Stimulated activated naive B cell treated with anti-CD40 and anti-IgM and Interleukin-4, amounts not matched to agents 10 μg/mL and 1 μg/mL and 100 μg/mL, for 72 hours (primary cell): ENCODE measurements at regions not wholly inside any gene's neighbourhood (a gene's known extent, or its start where the extent isn't known, plus 50 kb on each side); places are given as distances from the start of the nearest gene placed in this dataset.
A peak's percentile ranks its signal among the peaks of the same experiment; 100 is the strongest.

Source experiments
- ATAC-seq, 2 donors: fragments of 150-1000 bp; cut with Tn5 transposase; replicated peaks; 2 replicates each; pipeline ENCODE4 v1.10.0; 2021; ENCODE audit warnings: moderate library complexity in 1 of 2
- DNase-seq: peaks from one replicate; pipeline ENCODE4 v3.0.0; 2021
- H3K27ac Mint-ChIP-seq: one replicate; pipeline ENCODE4 v1.8.0; 2022; ENCODE audit warnings: mild to moderate bottlenecking, mixed read lengths
- H3K27me3 Mint-ChIP-seq, 2 donors: one replicate each; pipeline ENCODE4 v1.8.0; 2022; ENCODE audit warnings: mixed read lengths in 2 of 2
- H3K36me3 Mint-ChIP-seq, 2 donors: one replicate each; pipeline ENCODE4 v1.8.0; 2022; ENCODE audit warnings: mixed read lengths in 2 of 2, mild to moderate bottlenecking in 1 of 2
- H3K4me1 Mint-ChIP-seq, 2 donors: one replicate each; pipeline ENCODE4 v1.8.0; 2022; ENCODE audit warnings: mixed read lengths in 2 of 2, mild to moderate bottlenecking in 1 of 2
- H3K4me3 Mint-ChIP-seq, 2 donors: one replicate each; pipeline ENCODE4 v1.8.0; 2022; ENCODE audit warnings: mild to moderate bottlenecking in 2 of 2, mixed read lengths in 2 of 2, moderate library complexity in 1 of 2
- H3K9me3 Mint-ChIP-seq, 2 donors: one replicate each; pipeline ENCODE4 v1.8.0; 2022; ENCODE audit warnings: mixed read lengths in 2 of 2, mild to moderate bottlenecking in 1 of 2

- Mint-ChIP-seq H3K27me3 (peaks cover 32 to 38% of the 10 kb centered on the region in 2 donors), H3K36me3 (no peaks in the 10 kb centered on the region), H3K27ac (peak overlapping the region; percentile 15), H3K9me3 (peaks cover 12% of the 10 kb centered on the region in 2 donors), H3K4me1 (no peaks in the 10 kb centered on the region), H3K4me3 (no peak overlapping the region)
- DNase-seq, result no peak
- no peak for ATAC-seq
Measured at GRCh38 chr14:103198131-103199105, 75.2 kb downstream of the TNFAIP2 start.

GRCh38 chr14:103199124-103199523, 75.9 kb downstream of the TNFAIP2 start:
- Mint-ChIP-seq H3K9me3 (peaks cover 17 to 18% of the 10 kb centered on the region in 2 donors), H3K4me1 (no peaks in the 10 kb centered on the region), H3K4me3 (no peak overlapping the region), H3K36me3 (peaks cover 0 to 5% of the 10 kb centered on the region in 2 donors), H3K27me3 (peaks cover 38 to 39% of the 10 kb centered on the region in 2 donors), H3K27ac (no peak overlapping the region)
- DNase-seq (no peak), ATAC-seq (no peak)

DNA sequence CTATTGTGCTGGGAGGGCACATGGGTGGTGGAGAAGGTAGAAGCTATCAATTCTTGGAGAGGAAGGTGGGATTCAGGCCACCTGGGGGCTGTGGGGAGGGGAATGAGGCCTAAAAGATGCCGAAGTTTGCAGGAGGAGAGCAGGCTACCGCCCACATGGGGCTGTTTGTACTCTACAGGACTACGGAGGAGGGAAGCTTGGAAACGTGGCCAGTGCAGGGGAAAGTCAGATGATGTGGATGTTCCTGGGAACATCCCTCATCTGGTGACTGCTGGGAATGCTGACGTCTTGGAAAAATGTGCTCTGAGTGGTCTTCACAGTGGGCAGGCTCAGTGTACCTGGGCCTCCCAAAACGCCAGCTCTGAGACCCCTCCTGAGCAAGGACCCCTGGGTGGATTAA, 78.5 kb downstream of the TNFAIP2 start:
- H3K4me3 Mint-ChIP-seq, result no peak overlapping the region
- ATAC-seq (no peak), DNase-seq (no peak)
- H3K27ac Mint-ChIP-seq, result no peak overlapping the region
- no peaks in the 10 kb centered on the region for H3K4me1 Mint-ChIP-seq
- H3K27me3 Mint-ChIP-seq, result peaks cover 29 to 34% of the 10 kb centered on the region in 2 donors
- peaks cover 29 to 31% of the 10 kb centered on the region in 2 donors for H3K9me3 Mint-ChIP-seq
- H3K36me3 Mint-ChIP-seq, result peaks cover 4 to 11% of the 10 kb centered on the region in 2 donors

DNA sequence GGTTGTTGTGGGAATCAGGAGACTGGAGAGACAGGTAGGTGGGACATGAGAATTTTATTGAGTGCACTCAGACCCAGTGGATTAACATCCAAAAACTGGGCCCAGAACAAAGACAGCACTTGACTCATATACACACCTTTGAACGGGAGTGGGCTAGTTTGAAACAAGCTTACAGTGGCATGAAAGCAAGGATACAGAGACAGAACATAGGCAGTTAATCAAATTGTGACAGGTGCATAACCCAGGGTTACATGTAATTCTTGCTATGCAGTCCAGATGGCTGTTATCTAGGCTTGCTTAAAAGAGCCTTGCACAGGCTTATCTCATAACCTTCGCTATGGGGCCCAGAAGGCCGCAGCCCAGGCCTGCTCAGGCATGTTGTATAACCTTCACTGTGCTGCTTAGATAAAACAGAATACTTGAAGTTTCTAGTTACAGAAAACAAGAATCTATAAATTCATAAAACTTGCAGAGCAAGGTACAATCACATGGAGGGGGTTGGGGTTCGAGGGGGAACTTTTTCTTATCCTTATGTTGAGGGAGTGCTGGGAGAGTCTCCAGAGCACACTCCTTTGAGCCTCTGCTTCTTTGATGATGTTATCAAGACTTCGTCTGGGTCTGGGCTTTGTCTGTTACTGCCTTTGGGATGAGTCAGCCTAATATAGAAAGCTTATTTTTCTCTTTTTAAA, 81.7 kb downstream of the TNFAIP2 start:
- ATAC-seq (no peak), DNase-seq (no peak)
- Mint-ChIP-seq H3K4me3 (no peak overlapping the region), H3K27ac (no peak overlapping the region), H3K9me3 (peaks cover 29 to 31% of the 10 kb centered on the region in 2 donors), H3K4me1 (no peaks in the 10 kb centered on the region), H3K27me3 (peaks cover 31 to 51% of the 10 kb centered on the region in 2 donors), H3K36me3 (peaks cover 5 to 11% of the 10 kb centered on the region in 2 donors)

DNA sequence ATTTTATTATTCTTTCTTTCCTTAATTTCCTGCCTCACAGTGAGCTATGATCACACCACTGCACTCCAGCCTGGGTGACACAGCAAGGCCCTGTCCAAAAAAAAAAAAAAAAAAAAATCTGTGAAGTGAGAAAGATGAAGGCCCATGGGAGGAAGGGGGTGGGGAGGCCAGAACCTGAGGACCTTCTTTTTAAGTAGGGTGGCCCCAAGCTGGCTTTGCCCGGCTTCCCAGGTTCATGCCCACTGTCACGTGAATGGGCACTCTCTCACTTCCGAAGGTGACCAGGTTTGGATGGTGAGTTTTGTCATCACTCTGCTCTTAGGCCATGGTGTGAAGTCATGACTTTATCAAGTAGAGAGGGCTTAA, 82.3 kb downstream of the TNFAIP2 start:
- no peaks in the 10 kb centered on the region for H3K4me1 Mint-ChIP-seq
- H3K36me3 Mint-ChIP-seq, result peaks cover 5 to 11% of the 10 kb centered on the region in 2 donors
- DNase-seq (no peak), ATAC-seq (no peak)
- peaks cover 29 to 31% of the 10 kb centered on the region in 2 donors for H3K9me3 Mint-ChIP-seq
- no peak overlapping the region for H3K4me3 Mint-ChIP-seq
- no peak overlapping the region for H3K27ac Mint-ChIP-seq
- peaks cover 32 to 53% of the 10 kb centered on the region in 2 donors for H3K27me3 Mint-ChIP-seq

- no peak overlapping the region for H3K27ac Mint-ChIP-seq
- H3K9me3 Mint-ChIP-seq, result peaks cover 28 to 29% of the 10 kb centered on the region in 2 donors
- peaks cover 5 to 11% of the 10 kb centered on the region in 2 donors for H3K36me3 Mint-ChIP-seq
- DNase-seq (no peak), ATAC-seq (no peak)
- H3K4me1 Mint-ChIP-seq, result no peaks in the 10 kb centered on the region
- peaks cover 32 to 56% of the 10 kb centered on the region in 2 donors for H3K27me3 Mint-ChIP-seq
- no peak overlapping the region for H3K4me3 Mint-ChIP-seq
Measured at GRCh38 chr14:103206023-103206481, 82.8 kb downstream of the TNFAIP2 start.

DNA sequence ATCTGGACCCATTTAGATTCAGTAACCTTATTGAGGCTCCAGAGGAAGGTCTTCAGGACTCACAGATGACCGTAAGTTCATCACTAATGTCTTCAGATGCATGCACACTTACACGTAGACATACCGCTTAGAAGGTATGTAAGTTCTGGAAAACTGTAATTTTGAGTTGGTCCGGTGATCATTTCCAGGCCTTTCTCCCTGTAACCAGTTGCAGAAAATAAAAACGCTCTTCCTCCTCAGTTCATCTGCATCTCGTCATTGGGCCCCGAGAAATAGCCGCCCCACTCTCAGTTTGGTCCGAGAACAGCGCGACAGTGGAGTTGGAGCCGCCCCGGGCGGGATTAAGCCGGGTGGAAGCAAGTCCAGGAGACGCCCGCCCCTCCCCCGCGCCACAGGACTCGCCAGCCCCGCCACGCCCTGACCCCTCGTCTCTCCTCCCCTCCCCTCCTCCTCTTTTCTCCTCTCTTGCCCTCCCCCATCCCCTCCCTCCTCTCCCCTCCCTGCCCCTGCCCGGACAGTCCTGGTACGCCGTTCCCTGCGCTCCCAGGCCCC, 83.7 kb downstream of the TNFAIP2 start:
- H3K27me3 Mint-ChIP-seq, result peaks cover 29 to 57% of the 10 kb centered on the region in 2 donors
- H3K4me1 Mint-ChIP-seq, result no peaks in the 10 kb centered on the region
- DNase-seq (no peak), ATAC-seq (no peak)
- no peak overlapping the region for H3K27ac Mint-ChIP-seq
- peaks cover 5 to 11% of the 10 kb centered on the region in 2 donors for H3K36me3 Mint-ChIP-seq
- no peak overlapping the region for H3K4me3 Mint-ChIP-seq
- peaks cover 23 to 26% of the 10 kb centered on the region in 2 donors for H3K9me3 Mint-ChIP-seq

- Mint-ChIP-seq H3K36me3 (peaks cover 5 to 11% of the 10 kb centered on the region in 2 donors), H3K9me3 (peaks cover 20 to 23% of the 10 kb centered on the region in 2 donors), H3K27me3 (peaks cover 34 to 61% of the 10 kb centered on the region in 2 donors), H3K4me1 (no peaks in the 10 kb centered on the region), H3K4me3 (no peak overlapping the region), H3K27ac (no peak overlapping the region)
- no peak for ATAC-seq
- DNase-seq, result no peak
Measured at GRCh38 chr14:103207388-103208072, 84.3 kb downstream of the TNFAIP2 start.

DNA sequence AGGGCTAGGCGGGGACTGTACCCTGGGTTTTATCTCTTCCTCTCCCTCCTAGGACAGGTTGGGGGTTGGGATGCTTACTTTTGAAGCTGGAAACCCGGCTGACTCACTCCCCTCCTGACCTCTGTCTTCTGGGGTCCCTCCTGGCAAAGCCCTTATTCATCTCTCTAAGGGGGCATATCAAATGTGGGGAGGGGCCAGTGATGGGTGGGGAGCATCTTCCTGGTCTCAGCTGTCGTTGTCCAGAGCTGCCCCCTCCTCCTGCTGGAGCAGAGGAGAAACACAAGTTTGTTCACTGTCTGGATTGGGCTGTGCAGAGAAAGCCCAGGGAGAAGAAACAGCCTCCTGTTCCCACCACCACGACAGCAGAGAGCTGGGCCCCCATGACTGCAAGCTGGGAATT, 85.8 kb downstream of the TNFAIP2 start:
- Mint-ChIP-seq H3K36me3 (peaks cover 5 to 6% of the 10 kb centered on the region in 2 donors), H3K27ac (no peak overlapping the region), H3K27me3 (peaks cover 38 to 67% of the 10 kb centered on the region in 2 donors), H3K4me3 (no peak overlapping the region), H3K9me3 (peaks cover 13 to 14% of the 10 kb centered on the region in 2 donors), H3K4me1 (no peaks in the 10 kb centered on the region)
- ATAC-seq (no peak), DNase-seq (no peak)

GRCh38 chr14:103209506-103209905, 86.2 kb downstream of the TNFAIP2 start:
- H3K27me3 Mint-ChIP-seq, result peaks cover 39 to 71% of the 10 kb centered on the region in 2 donors
- H3K27ac Mint-ChIP-seq, result no peak overlapping the region
- H3K4me3 Mint-ChIP-seq, result no peak overlapping the region
- DNase-seq (no peak), ATAC-seq (no peak)
- H3K4me1 Mint-ChIP-seq, result no peaks in the 10 kb centered on the region
- H3K36me3 Mint-ChIP-seq, result peaks cover 4 to 5% of the 10 kb centered on the region in 2 donors
- peaks cover 9 to 10% of the 10 kb centered on the region in 2 donors for H3K9me3 Mint-ChIP-seq

DNA sequence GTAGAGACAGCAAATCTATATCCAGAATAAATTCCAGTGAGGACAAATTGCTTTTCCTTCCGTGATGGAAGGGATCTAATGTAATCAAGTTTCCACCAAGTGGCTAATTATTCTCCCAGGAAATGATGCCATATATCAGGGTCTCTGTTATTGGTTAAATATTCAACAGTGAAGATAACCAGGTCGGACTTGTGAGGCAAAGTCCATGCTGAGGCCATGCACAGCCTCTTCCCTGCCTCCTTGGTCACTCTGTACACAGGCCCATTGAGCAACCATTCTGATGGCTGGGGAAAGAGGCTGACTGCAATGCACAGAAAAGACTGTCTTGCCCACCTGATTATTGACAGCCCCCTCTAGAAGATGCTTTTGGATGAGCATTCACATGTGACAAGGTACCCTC, 90.1 kb downstream of the TNFAIP2 start:
- Mint-ChIP-seq H3K4me1 (no peaks in the 10 kb centered on the region), H3K27me3 (peaks cover 57 to 74% of the 10 kb centered on the region in 2 donors), H3K36me3 (no peaks in the 10 kb centered on the region), H3K27ac (no peak overlapping the region), H3K9me3 (peaks cover 0 to 1% of the 10 kb centered on the region in 2 donors), H3K4me3 (no peak overlapping the region)
- DNase-seq, result no peak
- ATAC-seq, result no peak

DNA sequence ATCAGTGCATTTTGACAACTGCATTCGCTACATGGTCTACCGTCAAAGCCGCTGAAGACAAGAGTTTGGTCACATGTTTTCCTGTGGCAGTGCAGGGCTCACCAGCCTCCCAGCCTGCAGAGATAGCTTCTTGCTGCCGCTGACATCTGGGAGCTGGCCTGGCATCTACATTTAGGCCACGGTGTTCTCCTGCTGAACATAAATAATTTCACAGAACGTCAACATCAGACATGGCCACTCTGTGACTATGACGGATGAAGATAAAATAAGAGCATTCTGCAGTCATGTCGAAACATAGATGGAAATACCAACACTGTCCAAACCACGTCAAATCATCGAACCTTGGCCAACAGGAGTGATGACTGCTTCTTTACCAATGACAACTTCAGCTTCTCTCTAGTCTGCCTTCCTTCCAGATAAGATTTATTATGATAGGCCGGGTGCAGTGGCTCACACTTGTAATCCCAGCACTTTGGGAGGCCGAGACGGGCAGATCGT, 91.2 kb downstream of the TNFAIP2 start:
- peaks cover 54 to 72% of the 10 kb centered on the region in 2 donors for H3K27me3 Mint-ChIP-seq
- no peak overlapping the region for H3K27ac Mint-ChIP-seq
- H3K9me3 Mint-ChIP-seq, result peaks cover 0 to 1% of the 10 kb centered on the region in 2 donors
- ATAC-seq (no peak), DNase-seq (no peak)
- no peaks in the 10 kb centered on the region for H3K4me1 Mint-ChIP-seq
- H3K4me3 Mint-ChIP-seq, result no peak overlapping the region
- no peaks in the 10 kb centered on the region for H3K36me3 Mint-ChIP-seq

DNA sequence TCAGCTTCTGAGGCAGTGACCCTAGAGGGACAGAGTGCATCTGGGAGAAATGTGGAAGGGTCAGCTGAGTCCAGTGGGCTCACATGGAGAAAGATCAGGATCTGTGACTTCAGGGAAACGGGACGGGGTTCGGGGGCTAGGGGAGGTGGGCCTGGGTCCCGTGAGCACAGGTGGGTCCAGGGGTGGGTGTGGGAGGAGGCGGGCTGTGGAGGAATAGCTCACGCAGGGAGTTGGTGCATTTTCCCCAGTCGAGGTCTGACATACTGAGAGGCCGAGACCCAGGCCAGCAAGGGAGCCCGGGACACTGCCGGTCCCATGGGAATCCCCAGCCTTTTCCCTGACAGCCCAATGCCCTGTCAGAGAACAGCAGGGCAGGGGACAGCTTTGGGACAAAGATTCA, 93.1 kb downstream of the TNFAIP2 start:
- no peak for ATAC-seq
- Mint-ChIP-seq H3K27me3 (peaks cover 56 to 71% of the 10 kb centered on the region in 2 donors), H3K4me1 (no peaks in the 10 kb centered on the region), H3K9me3 (peaks cover 0 to 1% of the 10 kb centered on the region in 2 donors), H3K27ac (no peak overlapping the region), H3K36me3 (no peaks in the 10 kb centered on the region), H3K4me3 (no peak overlapping the region)
- no peak for DNase-seq
